Left ventricle myocardium inferior (tissue), 1 donor: ENCODE measurements at regions not wholly inside any gene's neighbourhood (a gene's known extent, or its start where the extent isn't known, plus 50 kb on each side); places are given as distances from the start of the nearest gene placed in this dataset.
"Not testable (repeated sequence)": the region's sequence is repeated elsewhere in the genome, so short reads cannot be mapped to it uniquely, and the experiment has no call there.

Experiments used
- DNase-seq: peaks from one replicate; pipeline ENCODE4 v3.0.0-alpha.2; 2020
- H3K27ac ChIP-seq: fragments of 200-600 bp; replicated peaks from 2 replicates; pipeline ENCODE4 v1.8.0; 2021
- H3K27me3 ChIP-seq: fragments of 200-600 bp; 2 replicates; pipeline ENCODE4 v1.8.0; 2021; ENCODE audit warnings: low read depth
- H3K36me3 ChIP-seq: fragments of 200-600 bp; 2 replicates; pipeline ENCODE4 v1.8.0; 2021
- H3K4me1 ChIP-seq: fragments of 200-600 bp; 2 replicates; pipeline ENCODE4 v1.8.0; 2021
- H3K4me3 ChIP-seq: fragments of 200-600 bp; 2 replicates; pipeline ENCODE4 v1.8.0; 2021; ENCODE audit warnings: mild to moderate bottlenecking, moderate library complexity
- H3K9me3 ChIP-seq: fragments of 200-600 bp; replicated peaks from 2 replicates; pipeline ENCODE4 v1.8.0; 2021
- intact Hi-C: fragments of 100-400 bp; cut with micrococcal nuclease; formaldehyde crosslinking; loops from one replicate; pipeline ENCODE4 v1.11.0; 2022
- TF ChIP-seq, protein P1 (sequence below): fragments of 200-600 bp; IDR thresholded peaks from 2 replicates; pipeline ENCODE4 v1.8.0; 2021; ENCODE audit warnings: antibody characterized with exemption, mild to moderate bottlenecking, borderline replicate concordance
- donor health status: DM: no; HTN: yes; CAD: no; lungs with severe emphysema.

DNA sequence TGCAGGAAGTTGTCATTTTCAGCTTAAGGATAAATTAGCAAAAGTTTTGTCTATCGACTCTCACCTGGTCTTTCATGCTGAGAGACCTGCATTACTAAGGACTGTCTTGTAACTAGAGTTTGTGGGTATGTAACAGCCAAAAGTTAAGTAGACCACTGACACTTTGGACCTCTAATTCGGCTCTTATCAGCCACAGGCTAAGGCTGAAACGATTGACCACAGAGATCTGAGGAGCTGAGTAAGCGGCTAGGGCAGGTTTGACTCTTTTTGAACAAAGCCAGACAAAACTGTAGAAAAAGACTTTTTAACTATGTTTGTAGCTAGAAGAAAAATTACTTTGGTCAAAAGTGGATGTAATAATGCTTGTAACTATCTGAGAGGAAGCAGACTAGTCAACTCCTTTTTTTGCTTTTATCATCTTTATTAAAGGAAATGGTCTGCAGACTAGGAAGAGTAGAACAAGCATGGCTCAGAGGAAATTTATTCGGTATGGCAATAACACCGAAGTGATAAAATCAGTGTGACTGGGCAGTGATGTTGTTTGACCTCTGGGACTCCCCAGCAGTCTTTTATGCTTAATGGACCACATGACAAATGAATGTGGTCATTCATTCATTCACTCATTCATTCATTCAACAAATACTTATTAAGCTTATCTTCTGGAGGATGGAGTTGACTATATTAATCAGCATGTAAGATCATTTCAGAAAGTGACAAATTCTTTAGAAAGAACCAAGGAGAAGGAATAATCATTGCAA lies 725.0 kb upstream of the HS3ST5 start:
- H3K4me3 ChIP-seq, result no peak overlapping the region
- H3K36me3 ChIP-seq, result no peaks in the 10 kb centered on the region
- DNase-seq, result no peak
- intact Hi-C loops, result no loop called here
- TF ChIP-seq, protein P1, sequence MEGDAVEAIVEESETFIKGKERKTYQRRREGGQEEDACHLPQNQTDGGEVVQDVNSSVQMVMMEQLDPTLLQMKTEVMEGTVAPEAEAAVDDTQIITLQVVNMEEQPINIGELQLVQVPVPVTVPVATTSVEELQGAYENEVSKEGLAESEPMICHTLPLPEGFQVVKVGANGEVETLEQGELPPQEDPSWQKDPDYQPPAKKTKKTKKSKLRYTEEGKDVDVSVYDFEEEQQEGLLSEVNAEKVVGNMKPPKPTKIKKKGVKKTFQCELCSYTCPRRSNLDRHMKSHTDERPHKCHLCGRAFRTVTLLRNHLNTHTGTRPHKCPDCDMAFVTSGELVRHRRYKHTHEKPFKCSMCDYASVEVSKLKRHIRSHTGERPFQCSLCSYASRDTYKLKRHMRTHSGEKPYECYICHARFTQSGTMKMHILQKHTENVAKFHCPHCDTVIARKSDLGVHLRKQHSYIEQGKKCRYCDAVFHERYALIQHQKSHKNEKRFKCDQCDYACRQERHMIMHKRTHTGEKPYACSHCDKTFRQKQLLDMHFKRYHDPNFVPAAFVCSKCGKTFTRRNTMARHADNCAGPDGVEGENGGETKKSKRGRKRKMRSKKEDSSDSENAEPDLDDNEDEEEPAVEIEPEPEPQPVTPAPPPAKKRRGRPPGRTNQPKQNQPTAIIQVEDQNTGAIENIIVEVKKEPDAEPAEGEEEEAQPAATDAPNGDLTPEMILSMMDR, result no peak
- peaks cover 18% of the 10 kb centered on the region for H3K9me3 ChIP-seq
- no peaks in the 10 kb centered on the region for H3K27me3 ChIP-seq
- H3K27ac ChIP-seq, result no peak overlapping the region
- H3K4me1 ChIP-seq, result no peaks in the 10 kb centered on the region

DNA sequence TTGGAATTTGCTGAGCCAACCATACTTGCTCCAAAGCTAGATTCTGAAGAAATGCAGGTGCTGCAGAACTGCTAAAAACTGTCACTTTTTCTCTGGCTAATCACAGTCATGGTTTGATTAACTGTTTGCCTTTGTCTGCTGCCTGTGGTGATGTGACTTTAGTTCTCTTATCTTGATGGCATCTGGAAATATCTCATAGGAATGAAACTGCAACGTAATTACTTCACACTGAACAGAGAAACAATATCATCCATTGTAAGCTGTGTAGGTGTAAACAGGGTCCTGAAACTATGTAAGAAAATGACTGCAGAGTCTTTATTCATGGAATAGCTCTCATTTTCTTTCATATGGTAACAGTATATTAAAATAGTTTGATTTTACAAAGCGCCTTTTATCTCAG lies 721.9 kb upstream of the HS3ST5 start:
- H3K4me1 ChIP-seq, result no peaks in the 10 kb centered on the region
- H3K4me3 ChIP-seq, result no peak overlapping the region
- intact Hi-C loops, result no loop called here
- DNase-seq, result no peak
- TF ChIP-seq, protein P1, result no peak
- H3K27ac ChIP-seq, result no peak overlapping the region
- no peaks in the 10 kb centered on the region for H3K9me3 ChIP-seq
- H3K36me3 ChIP-seq, result no peaks in the 10 kb centered on the region
- no peaks in the 10 kb centered on the region for H3K27me3 ChIP-seq

DNA sequence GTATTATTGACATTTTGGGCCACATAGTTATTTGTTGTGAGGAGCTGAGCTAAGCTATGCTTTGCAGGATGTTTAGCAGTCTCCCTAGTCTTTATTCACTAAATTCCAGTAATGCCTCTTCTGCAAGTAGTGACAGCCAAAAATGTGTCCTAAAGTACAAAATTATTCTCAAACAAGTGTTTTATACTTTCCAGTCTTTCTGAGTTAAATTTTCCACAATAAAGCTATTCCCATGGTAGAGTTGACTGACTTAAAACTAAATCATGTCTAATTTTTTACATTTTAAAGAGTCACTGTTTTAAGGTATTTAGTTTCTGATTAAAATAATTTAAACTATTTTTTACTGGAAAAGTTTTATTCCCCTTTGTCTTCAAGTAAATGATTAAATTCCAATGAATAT lies 717.8 kb upstream of the HS3ST5 start:
- DNase-seq, result no peak
- no peaks in the 10 kb centered on the region for H3K36me3 ChIP-seq
- H3K27ac ChIP-seq, result no peak overlapping the region
- no peaks in the 10 kb centered on the region for H3K4me1 ChIP-seq
- TF ChIP-seq, protein P1, result no peak
- no peak overlapping the region for H3K4me3 ChIP-seq
- peaks cover 4% of the 10 kb centered on the region for H3K9me3 ChIP-seq
- no peaks in the 10 kb centered on the region for H3K27me3 ChIP-seq
- intact Hi-C loops, result no loop called here

DNA sequence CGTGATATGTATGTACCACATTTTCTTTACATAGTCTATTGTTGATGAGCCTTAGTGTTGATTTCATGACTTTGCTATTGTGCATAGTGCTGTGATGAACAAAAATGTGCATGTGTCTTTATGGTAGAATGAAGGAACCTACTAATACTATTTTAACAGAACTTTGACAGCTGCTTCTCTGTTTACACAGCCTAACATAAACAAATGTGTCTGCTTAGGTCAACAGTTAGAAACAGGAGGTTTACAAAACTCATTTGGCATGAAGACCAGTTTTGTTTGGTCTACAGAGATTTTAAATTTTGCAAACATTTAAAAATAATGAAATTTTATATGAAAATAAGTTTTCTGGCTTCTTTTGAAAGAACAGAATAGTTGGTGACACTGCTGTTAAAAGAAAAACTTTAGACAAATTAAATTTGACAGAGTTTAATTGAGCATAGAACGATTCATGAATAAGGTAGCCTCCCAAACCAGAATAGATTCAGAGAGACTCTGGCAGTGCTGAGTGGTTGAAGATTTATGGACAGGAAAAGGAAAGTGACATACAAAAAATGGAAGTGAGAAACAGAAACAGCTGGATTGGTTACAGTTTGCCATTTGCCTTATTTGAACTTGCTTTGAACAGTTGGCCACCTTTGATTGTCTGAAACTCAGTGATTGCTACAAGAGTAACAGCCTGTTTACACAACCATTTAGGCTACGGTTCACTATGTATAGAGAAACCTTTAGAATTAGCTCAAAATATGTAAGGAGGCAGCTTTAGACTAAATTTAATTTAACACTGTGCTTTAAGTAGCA lies 715.8 kb upstream of the HS3ST5 start:
- DNase-seq, result no peak
- H3K9me3 ChIP-seq, result peaks cover 4% of the 10 kb centered on the region
- TF ChIP-seq, protein P1, result no peak
- H3K36me3 ChIP-seq, result no peaks in the 10 kb centered on the region
- no peak overlapping the region for H3K4me3 ChIP-seq
- intact Hi-C loops, result no loop called here
- no peaks in the 10 kb centered on the region for H3K27me3 ChIP-seq
- H3K4me1 ChIP-seq, result no peaks in the 10 kb centered on the region
- no peak overlapping the region for H3K27ac ChIP-seq

DNA sequence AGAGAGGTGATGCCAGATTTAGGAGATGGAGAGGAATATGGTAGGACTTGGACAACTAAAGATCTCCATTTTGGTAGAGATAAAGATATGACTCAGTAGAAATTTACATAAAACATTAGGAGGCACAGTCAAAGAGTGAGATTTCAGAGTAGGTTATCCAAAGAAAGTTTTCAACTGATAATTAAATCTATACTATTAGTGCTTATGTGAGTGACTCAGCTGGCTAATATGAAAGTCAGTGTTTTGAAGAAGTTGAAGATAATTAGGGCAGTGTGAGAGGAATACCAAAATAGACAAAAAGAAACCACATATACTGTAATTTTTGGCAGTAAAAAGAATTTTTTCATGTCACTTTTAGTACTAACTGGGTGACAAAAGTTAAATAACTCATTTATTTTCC lies 712.8 kb upstream of the HS3ST5 start:
- Histone ChIP-seq H3K9me3 (peaks cover 4% of the 10 kb centered on the region), H3K27me3 (no peaks in the 10 kb centered on the region), H3K36me3 (no peaks in the 10 kb centered on the region), H3K4me1 (no peaks in the 10 kb centered on the region), H3K4me3 (no peak overlapping the region), H3K27ac (no peak overlapping the region)
- DNase-seq, result no peak
- intact Hi-C loops, result no loop called here
- TF ChIP-seq, protein P1, result no peak

DNA sequence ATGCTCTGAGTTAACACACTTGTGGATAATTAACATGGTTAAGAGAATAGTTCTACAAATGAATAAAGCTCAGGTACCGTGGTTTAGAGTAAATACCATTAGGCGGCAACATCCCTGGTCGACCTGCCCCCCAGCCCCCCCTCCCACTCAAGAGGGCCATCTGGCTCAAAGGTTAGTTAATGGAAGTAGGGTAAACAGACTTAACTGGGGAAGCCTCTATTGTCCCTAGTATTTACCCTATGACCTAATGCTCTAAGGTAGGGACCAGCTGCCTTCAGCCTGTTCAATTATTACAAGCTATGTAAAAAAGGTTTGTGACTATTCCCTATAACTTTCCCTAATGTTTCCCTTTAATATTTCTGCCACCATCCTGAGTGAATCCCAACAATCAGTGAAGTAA lies 711.4 kb upstream of the HS3ST5 start:
- H3K27ac ChIP-seq, H3K27me3 ChIP-seq, H3K4me1 ChIP-seq, H3K36me3 ChIP-seq, DNase-seq, H3K4me3 ChIP-seq, H3K9me3 ChIP-seq, intact Hi-C loops: not testable (repeated sequence)
